Middle frontal gyrus (tissue), 1 donor: ENCODE measurements at regions not wholly inside any gene's neighbourhood (a gene's known extent, or its start where the extent isn't known, plus 50 kb on each side); places are given as distances from the start of the nearest gene placed in this dataset.

Experiments
- DNase-seq: peaks from one replicate; pipeline ENCODE4 v3.0.0-alpha.2; 2015; ENCODE audit warnings: low spot score; ENCODE audit errors: extremely low spot score

DNA sequence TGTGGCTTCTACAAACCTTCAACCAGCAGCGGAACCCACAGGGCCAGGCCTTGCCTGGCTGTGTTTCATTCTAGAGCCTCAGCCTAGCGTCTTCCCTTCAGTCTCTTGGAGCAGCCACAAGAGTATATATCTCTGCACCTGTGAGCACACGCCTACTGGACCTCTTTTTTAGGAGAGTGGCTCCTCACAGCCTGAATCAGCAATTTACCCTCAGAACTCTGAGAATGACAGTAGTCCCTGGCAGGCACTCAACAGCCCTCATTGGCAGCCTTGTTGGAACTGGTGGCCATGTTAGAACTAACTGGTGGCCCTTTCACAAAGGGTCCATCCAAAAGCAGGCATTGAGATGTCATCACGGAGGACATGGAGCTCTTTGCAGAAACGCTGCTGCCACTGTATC lies 138.9 kb downstream of the BCOR start:
- DNase-seq = no peak

DNA sequence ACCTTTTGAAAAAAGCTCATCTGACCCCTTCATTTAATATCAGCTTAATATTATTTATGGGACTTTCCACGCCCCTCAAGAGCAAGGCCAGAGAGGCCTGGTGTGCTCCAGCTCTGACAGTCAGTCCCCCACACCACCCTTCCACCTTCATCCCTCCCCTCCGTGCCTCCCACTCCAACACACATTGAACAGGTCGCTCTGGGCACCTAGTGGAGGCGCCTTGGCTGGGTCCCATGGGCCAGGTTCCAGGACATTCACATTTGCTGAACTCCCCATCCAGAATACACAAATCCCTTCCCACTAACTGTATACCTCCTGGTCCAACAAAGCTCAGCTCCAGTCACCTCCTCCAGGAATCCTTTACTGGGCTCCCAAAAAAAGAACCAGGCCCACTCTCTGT lies 137.5 kb downstream of the BCOR start:
- no peak for DNase-seq

DNA sequence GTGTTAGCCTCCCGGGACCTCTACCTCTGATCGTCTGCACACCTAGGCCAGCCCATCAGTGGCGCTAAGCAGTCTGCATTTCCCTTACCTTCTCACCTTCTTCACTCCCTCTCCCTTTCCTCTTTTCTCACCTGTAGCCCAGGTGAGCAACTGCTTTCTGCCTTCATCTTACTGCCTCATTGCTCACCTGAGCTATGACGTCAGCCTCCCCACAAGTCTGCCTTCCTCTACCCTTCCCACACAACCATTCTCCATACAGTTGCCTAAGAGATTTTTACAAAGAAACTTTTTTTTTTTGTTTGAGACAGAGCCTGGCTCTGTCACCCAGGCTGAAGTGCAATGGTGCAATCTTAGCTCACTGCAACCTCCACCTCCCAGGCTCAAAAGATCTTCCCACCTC lies 136.3 kb downstream of the BCOR start:
- no peak for DNase-seq

DNA sequence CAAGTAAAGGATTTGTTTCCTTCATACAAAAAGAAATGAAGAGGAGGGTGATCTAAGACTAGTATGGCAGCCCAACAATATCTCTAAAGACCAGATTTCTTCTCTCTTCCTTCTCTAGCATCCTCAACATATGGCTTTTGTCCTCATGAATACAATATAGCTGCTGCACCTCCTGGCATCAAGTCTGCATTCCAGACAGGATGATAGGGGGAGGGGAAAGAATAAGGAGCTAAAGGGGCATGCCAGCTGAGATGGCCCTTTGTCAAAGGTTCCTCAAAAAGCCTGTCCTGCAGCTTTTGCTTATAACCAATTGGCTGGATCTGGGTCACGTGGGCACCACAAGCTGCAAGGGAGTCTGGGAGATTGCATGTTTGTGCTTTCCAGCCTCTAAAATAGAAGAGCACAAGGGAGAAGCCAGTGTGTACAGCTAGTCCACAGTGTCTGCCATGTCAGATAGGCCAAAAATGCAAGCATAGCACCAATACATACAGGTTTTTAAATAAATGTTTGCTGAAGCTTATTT lies 132.6 kb downstream of the BCOR start:
- DNase-seq = no peak

DNA sequence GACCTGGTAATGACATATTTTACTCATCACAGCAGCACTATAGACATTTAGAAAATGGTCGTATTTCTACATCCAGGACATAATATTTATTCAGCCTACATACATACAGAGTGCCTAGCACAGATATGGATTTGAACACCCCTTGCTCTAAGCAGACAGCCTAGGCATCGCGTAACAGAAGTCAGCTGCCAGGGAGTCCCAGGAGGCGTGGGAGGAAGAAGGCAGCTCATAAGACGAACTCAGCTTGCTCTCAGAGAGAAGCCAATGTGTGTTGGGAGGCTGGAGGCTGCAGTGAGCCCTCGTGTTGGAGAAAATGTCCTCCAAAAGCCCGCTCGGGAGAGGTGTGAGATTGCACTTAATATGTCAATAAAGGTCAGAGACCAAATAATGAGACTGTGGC lies 131.6 kb downstream of the BCOR start:
- DNase-seq = no peak

DNA sequence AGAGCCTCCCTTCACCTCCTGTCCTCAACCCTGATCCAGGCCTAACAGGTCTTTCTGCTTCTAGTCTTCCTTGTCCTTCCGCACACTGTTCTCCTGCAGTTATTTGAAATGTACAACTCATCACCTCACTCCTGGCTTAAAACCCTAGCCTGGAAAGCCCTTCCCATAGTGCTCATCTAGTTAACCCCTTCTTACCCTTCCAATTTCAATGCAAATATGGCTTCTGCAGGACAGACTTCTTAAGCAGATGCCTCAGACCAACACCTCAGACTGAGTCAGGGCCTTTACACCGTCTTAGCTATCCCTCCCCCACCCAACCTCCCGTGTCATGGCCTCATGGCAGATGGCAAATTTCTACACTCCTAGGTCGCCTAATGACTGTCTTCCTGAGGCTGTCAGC lies 130.4 kb downstream of the BCOR start:
- DNase-seq = no peak

DNA sequence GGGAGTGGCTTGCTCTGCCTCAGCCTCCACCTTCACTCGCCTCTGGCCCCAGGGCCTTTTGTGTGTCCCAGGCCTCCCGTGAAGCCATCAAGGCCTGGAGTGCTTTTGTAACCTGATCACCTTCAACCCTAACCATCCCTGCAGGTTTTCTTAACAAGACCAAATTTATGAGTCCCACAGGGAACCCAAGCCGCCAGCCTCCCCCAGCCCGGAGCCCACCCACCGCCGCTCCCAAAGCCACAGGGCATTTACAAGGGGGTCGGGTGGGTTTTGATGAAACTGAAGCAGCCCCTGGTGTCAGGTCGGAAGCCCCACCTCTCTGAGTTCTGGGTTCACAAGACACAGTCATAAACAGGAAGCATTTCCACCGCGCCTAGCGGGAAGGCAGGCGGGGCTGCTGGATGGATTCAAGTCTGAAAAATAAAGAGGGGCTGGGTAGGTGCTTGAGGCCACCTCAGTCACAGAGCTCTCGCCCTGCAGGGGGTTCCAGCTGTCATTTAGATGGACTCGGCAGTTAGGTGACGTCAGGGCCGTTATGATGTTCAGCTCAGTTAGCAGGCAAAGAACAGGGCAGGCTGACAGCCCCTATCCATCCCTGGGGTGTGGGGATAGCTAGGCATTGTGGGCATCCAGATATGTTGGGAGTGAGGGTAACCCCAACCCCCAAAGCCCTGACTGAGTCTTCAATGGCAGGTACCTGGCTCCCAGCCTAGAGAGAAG lies 128.5 kb downstream of the BCOR start:
- DNase-seq = no peak

DNA sequence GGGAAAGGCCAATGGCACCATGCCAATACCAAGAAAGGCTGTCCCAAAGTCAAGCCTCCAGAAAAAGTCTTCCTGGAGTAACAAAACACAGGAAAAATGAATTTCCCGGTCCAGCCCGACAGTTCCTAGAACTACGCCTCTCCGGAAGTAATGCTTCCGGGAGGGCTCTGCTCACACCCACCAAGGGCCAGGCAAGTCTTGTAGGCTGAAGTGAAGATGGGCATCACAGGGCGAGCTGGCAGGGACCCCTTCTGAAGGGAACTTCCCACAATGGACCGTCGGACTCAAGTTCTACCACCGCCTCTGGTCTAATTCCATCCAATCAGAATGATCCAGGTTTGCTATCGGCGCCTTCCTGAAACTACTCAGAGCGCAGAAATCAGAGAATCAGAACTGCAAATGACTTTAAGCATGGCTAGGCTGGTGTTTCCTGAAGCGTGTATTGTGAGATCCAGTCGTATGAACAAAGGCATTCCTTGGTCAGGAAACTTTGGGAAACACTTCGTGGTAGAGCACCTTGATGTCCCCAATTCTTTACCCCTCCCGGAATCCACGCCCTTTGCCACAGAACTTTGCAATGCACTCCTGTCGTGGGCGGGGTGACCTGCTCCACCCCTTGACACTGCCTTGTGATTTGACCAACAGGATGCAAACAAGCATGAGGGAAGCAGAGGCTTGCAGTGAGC lies 127.8 kb downstream of the BCOR start:
- DNase-seq = no peak

DNA sequence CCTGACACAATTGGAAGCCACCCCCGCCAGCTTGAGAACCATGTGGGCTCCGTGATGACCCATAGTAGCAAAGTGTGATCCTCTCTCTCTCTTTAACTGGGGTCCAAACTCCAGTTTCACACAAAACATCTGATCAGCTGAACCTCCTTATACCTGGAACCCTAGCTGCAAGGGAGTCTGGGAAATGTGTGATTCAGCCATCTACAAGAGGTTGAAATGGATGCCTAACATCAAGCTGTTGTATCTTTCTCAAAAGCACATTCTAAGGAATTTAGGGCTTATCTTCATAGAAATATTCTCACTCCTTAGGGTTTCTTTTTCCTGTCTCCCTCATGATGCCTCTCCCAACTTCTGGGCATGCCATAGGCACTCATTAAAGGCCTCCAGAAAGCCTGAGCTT lies 126.0 kb downstream of the BCOR start:
- DNase-seq = no peak

DNA sequence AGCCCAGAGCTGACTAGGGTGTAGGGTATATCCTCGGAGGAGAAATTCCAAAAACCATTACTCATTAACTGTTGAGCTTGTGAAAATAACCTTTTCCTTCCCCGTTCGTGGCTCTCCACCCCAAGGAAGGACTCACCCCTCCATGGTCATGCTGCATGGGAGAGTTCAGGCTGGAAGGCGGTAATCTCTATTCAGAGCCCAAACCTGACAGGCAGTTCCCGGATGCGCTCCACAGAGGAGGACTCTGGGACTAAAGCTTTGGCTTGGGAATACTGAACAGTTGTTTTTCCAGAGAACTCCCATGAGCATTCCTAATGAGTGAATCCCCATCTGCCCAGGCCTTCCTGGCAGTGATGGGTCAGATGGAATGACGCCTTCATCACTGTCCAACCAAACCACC lies 125.4 kb downstream of the BCOR start:
- DNase-seq = no peak

DNA sequence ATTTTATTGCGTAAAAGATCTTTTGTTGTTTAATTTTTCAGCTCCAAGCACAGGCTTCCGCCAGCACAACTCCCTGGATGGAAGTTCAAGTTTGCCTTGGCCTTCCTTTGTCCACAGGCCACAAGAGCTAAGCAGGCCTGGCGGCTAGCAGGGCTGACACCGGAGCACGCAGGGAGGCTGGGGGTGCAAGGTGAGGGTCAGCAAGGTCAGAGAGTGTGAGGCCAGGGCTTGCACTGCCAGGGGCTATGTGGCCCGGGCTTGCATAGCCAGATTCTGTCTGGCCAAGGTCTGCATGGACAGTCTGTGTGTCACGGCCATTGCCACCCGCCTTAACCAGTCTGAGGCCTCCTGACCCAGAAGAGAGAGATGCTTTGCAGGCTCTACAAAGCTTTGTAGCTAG lies 123.9 kb downstream of the BCOR start:
- no peak for DNase-seq

DNA sequence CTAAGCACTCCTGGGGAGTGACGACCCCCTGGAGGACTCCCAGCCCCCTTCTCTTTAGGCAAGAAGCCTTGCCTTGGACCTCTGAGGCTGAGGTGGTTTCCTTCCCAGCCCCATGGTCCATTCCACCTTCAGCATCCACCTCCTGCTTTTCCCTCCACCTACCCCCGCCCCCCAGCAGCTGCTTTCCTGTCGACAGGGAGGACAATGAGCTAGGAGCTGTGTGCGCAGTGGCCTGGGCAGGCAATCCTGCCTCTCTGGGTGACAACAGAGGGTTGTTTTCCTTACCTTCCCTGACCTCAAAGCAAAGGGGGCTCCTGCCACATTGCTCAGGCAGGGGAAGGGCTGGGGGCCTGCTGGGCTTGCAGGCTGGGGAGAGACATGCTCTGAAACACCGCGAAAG lies 123.5 kb downstream of the BCOR start:
- no peak for DNase-seq

DNA sequence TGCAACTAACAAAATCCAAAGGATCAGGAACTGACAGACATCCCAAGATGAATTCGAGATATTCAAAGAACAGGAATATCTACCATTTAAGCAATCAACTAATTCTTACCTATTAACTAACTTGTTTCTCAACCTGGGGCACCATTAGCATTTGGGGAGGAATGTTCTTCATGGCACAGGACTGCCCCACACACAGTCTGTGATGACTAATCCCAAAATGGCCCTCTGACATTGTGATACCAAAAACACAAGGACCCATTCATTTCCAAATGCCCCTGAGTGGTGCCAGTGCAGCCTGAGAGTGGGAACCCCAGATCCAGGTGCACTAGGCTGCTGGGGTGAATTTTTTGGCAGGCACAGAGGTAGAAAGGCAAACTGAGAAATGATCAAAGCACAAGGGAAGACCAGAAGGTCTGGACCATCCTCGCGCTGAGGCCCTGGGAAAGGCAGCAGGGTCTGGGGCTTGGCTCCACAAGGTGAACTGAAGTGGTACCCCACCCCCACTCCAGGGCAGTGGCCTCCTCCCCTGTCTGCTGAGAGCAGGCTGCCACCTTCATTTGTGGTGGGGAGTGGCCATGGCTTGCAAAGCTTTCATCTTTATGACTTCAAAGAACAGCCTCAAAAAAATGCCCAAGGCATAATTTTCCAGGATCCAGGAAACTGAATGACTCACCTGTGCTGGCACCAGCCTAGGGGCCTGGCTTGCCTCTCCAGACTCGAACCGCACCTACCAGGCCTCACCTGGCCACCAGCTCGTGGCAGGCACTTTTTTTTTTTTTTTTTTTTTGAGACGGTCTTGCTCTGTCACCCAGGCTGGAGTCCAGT lies 122.4 kb downstream of the BCOR start:
- DNase-seq = no peak

DNA sequence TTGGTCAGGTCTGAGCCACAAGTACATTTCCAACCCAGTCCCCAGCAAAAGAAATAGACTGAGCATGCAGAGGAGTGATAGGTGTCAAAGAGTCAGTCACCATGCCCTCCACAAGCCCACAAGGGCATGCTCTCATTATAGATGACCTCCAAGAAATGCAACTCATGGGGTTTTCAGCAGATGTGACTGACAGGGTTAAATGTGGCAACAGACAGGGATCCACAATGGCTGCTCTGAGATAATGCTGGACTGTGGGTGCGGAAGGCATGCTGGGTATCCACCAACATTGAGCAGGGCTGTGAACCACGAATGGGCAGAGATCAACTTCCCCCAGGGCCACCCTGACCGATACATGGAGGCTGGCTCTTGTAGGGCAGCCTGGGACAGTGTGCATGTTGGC lies 115.8 kb downstream of the BCOR start:
- DNase-seq = no peak

DNA sequence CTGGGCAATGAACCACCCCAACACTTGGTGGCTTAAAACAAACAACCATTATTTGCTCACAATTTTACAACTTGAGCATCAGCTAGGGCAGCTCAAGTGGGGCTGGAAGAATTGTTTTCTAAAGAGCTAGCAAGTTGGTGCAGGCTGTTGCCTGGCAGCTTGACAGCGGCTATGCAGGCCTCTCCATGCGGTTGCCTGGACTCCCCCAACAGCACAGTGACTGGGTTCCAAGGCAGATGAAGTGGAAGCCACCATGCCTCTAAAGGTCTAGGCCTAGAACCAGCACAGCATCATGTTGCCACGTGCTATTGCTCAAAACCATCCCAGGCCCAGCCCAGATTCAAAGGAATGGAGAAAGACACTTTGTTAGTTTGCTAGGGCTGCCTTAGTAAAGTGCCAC lies 114.8 kb downstream of the BCOR start:
- no peak for DNase-seq

DNA sequence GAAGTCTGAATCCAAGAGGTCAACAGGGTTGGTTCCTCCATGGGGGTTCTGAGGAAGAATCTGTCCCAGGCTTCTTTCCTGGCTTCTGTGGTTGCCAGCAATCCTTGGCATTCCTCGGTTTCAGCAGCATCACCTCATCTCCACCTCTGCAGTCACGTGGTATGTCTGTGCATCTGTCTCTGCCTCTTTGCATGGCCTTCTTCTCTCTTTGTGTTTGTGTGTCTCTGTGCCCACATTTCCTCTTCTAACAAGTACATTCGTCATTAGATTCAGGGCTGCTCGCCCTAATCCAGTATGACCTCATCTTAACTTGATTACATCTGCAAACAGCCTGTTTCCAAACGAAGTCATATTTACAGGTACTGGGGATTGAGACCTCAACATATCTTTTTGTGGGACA lies 114.0 kb downstream of the BCOR start:
- DNase-seq = no peak

DNA sequence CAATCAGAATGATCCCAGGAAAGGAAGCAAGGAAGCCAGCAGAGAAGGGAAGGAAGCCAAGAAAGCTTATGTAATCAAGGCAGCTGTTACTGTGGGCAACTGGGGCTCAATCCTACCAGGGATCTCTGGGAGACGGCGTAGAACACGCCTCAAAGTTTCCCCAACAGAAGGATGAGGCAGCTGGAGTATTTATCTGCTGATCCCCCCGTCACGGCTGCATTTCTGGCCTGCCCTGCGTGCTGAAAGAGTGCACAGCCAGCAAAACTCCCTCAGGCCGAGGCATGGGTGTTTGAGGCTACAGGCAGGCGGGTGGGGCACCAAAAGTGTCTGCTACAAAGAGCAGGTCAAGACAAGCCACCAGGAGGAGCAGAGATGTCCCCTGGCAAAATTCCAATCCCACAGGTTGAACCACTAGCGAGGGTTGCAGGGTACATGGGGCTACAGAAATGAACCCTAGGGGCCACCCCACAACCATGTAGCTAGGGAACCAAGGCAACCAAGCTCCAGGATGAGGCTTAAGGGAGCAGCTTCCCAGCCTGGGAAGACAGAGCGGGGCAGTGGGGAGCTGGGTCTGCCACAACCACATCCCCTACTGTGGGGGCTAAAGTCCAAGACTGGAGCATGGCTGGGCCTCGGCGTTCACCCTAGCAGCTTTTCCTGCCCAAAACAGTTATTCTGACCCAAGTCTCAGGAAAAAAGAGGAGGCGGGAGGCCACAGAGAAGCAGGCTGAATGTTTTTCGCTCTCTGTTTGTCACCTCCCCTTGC lies 113.4 kb downstream of the BCOR start:
- DNase-seq = no peak

DNA sequence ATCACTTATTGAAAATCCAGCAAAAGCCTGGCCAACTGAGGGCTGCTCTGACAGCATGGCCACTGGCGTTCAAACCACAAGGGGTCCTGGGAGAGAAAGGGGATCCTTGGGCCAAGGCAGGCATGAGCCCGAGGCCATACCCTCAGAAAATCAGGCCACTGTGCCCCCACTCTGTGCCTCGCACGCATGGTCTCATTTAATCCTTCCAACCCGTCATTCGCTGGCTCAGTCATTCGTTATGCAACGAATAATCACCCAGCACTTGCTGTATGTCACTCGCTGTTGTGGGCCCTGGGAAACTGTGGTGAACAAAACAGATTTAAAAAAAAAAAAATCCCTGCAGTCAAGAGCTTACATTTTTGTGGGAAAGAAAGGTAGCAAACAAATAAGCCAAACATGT lies 112.7 kb downstream of the BCOR start:
- DNase-seq = no peak

DNA sequence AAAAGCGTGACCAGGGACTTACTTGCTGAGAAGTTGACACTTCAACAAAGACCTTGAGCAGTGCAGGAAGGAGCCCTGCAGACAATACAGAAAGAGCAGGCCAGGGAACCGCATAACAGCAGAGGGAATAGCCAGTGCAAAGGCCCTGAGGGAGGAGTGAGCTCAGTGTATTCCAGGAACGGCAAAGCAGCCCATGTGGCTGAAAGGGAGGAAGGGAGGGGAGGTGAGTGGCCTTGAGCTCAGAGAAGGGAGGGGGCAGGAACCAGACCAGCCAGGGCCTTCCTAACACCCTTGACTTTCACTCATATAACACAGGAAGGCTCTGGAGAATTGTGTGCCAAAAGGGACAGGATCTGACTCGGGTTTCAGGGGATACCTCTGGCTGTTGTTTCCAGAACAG lies 112.2 kb downstream of the BCOR start:
- no peak for DNase-seq

DNA sequence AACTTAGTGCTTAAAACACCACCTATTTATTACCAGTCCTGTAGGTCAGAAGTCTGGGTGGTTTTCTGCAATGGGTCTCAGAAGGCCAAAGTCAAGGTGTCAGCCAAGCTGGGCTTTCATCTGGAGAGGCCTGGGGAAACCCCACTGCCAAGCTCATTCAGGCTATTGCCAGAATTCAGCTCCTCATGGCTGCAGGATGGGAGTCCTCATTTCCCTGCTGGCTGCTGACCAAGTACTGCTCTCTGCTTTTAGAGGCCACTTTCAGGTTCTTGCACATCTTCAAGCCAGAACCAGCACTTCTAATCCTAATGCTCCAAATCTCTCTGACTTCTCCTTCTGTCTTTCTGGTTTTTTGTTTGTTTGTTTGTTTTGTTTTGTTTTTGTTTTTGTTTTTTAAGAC lies 109.3 kb downstream of the BCOR start:
- DNase-seq = no peak

DNA sequence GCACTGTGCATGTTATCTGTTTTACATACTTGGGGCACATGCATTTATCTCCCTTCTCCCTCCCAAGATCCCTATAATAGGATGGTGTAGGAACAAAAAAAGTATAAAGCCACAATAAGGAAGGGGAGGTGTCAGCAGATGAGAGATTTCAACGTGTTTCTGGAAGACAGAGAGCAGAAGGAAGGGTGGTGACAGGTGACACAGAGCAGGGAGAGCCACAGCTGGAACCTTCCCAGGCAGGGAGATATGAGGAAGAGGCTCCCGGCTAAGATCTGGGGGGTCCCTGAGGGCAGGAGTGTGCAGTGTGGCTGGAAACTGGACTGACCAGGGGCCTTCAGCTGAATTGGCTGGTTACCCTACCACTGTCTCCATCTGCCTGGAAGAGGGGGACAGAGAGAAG lies 107.4 kb downstream of the BCOR start:
- DNase-seq = no peak

DNA sequence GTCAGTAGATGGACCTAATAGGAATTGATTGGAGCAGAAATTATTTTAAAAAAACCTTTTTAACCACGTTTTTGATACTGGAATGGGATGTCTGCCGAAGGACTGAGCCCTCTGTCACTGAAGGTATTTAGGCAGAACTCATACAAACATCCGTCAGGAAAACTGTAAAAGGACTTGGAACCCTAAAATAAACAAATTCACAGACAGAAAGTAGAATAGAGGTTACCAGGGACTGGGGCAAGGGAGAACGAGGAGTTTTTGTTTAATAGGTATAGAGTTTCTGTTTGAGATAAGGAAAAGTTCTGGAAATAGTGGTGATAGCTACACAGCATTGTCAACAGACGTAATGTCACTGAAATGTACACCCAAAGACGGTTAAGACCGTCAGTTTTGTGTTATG lies 105.5 kb downstream of the BCOR start:
- no peak for DNase-seq
